ENCODE measurements at regions not wholly inside any gene's neighbourhood (a gene's known extent, or its start where the extent isn't known, plus 50 kb on each side); places are given as distances from the start of the nearest gene placed in this dataset.

DNA sequence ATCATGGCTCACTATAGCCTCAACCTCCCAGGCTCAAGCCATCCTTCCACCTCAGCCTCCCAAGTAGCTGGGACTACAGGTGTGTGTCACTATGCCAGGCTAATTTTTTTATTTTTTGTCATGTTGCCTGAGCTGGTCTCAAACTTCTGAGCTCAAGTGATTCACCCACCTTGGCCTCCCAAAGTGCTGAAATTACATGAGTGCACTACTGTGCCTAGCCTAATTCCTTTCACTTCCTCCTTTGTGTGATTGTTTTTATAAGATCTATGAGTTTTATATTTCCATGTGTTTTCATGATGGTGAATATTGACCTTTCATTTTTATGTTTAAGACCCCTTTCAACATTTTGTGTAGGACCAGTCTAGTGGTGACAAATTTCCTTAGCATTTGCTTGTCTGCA, 55.2 kb upstream of the IL12B start:
- no peaks in the 10 kb centered on the region for H3K27me3 ChIP-seq
- no peak overlapping the region for H3K4me3 ChIP-seq
- H3K9me3 ChIP-seq (replicated peaks) = 0 out of 2 replicates have a peak, but pooled peaks cover 4% of the 10 kb centered on the region
- no peak overlapping the region for H3K27ac ChIP-seq
- DNase-seq = no peak
- no peaks in the 10 kb centered on the region for H3K4me1 ChIP-seq
- H3K36me3 ChIP-seq = no peaks in the 10 kb centered on the region

DNA sequence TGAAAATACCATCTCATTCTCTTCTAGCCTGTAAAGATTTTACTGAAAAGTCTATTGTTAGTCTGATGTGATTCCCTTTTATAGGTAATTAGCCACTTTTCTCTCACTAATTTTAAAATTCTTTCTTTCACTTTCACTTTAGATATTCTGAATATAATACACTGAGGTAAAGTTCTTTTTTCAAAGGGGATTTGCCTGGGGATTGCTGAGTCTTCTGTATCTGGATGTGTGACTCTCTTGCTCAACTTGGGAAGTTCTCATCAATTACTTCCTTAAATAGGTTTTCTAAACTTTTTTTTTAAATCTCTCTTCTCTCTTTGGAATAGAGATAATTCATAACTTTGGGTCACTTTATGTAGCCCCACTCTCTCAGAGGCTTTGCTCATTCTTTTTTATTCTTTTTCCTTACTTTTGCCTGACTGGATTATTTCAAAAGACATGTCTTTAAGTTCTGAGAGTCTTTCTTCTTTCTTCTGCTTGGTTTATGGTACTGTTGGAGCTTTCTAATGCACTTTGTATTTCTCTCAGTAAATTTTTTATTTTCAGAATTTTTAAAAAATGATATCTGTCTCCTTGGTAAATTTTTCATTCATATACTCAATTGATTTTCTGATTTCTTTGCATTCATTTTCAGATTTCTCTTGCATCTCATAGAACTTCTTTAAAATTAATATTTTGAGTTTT, 55.9 kb upstream of the IL12B start:
- Histone ChIP-seq H3K4me1 (no peaks in the 10 kb centered on the region), H3K9me3 (replicated peaks) (0 out of 2 replicates have a peak, but pooled peaks cover 4% of the 10 kb centered on the region), H3K4me3 (no peak overlapping the region), H3K27ac (no peak overlapping the region), H3K36me3 (no peaks in the 10 kb centered on the region), H3K27me3 (no peaks in the 10 kb centered on the region)
- DNase-seq = no peak

DNA sequence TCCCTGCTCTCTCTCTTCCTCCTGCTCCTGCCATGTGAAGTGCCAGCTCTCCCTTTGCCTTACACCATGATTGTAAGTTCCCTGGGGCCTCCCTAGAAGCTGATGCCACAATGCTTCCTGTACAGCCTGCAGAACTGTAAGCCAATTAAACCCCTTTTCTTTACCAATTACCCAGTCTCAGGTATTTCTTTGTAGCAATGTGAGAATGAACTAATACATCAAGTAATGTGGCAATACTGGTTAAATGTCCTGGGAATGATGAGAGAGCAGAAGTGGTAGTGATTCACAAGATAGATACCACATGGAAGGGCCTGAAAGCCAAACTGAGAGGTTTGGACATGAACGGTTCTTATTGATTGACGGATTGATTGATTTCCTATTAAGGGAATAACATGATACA, 62.6 kb upstream of the IL12B start:
- Histone ChIP-seq H3K9me3 (replicated peaks) (no peaks in the 10 kb centered on the region), H3K27me3 (no peaks in the 10 kb centered on the region; the same call in none of the 2 replicates), H3K4me1 (no peaks in the 10 kb centered on the region), H3K27ac (no peak overlapping the region), H3K36me3 (no peaks in the 10 kb centered on the region), H3K4me3 (no peak overlapping the region)
- DNase-seq = no peak

DNA sequence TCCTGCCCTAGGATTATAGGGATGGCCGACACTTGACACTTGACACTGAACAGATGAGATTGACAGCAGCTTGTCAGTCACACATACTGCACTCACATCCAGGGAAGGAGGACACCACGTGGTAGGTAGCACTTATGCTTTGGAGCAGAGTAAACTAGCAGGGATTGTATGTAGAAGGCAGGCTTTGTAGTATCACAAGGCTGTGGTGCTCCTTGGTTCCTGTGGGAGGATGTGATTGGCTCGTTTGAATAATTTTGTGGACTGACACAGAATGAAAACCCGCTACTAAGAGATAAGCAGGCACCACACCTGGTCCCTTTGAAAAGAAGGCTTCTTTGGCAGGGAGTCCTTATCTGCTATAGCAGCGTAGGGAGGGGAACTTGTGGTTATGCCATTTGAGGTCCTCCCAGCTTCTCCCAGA, 63.6 kb upstream of the IL12B start:
- Histone ChIP-seq H3K4me3 (no peak overlapping the region), H3K4me1 (no peaks in the 10 kb centered on the region), H3K27ac (no peak overlapping the region), H3K9me3 (replicated peaks) (no peaks in the 10 kb centered on the region), H3K36me3 (no peaks in the 10 kb centered on the region), H3K27me3 (no peaks in the 10 kb centered on the region; the same call in none of the 2 replicates)
- DNase-seq = no peak

DNA sequence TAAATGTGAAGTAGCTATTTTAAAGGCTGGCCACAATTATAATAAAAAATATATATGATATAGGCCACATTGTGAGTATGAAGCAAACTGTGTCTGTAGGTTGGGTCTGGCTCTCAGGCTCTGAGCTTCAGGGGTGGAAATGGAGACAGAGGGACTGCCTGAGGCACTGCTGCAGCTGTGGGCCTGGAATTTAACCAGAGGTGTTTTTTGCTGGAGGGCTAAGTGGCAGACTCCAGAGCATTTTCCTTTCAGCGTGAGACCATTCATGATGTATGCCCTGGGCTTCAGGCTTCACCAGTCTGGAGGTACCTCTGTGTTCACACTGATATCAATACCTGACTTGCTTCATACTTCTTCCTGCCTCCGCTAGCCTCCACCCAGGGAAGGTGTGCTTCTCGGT, 64.9 kb upstream of the IL12B start:
- Histone ChIP-seq H3K4me3 (no peak overlapping the region), H3K27ac (no peak overlapping the region), H3K36me3 (no peaks in the 10 kb centered on the region), H3K4me1 (no peaks in the 10 kb centered on the region), H3K27me3 (no peaks in the 10 kb centered on the region; the same call in none of the 2 replicates), H3K9me3 (replicated peaks) (no peaks in the 10 kb centered on the region)
- DNase-seq = no peak

DNA sequence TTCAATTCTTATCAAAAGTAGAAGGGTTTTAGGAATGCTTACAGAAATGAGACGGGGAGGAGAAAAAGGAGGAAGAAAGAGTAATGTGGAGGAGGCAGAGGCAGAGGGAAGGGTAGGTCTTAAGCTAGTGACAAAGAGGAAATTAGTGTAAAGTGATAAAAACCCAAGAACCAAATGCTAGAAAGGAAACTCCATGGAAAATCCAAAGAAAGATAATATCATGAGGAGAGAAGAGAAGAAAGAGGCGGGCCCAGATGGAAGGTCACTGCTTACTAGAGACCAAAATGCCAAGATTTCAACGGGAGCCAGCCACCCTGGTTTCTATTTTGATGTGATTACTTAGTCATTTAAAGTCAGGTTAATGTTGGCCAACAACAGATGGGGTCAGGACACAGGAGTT, 68.6 kb upstream of the IL12B start:
- no peaks in the 10 kb centered on the region for H3K9me3 ChIP-seq (replicated peaks)
- H3K27me3 ChIP-seq = no peaks in the 10 kb centered on the region; the same call in 1 of the 2 replicates
- H3K4me3 ChIP-seq = no peak overlapping the region
- H3K4me1 ChIP-seq = no peaks in the 10 kb centered on the region
- no peaks in the 10 kb centered on the region for H3K36me3 ChIP-seq
- H3K27ac ChIP-seq = no peak overlapping the region
- DNase-seq = no peak

DNA sequence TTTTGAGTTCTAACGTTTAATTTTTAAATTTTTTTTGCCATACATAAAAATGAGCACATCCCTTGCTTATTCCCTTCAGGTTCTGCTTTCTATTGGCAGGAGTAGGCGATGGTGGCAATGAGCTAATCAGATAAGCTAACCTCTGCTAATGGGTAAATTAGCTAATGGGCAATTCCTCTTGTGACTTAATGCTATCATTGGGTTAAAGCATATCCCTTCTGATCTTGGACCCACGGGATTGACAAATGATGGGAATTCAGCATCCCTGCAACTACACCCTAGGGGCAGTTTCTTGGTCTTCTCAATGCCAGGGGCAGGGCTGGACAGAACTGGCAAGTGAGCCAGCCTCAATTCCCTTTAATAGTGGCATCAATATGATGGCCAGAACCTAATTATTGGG, 70.2 kb upstream of the IL12B start:
- H3K36me3 ChIP-seq = no peaks in the 10 kb centered on the region
- no peaks in the 10 kb centered on the region; the same call in 1 of the 2 replicates for H3K27me3 ChIP-seq
- no peak for DNase-seq
- no peak overlapping the region for H3K4me3 ChIP-seq
- H3K4me1 ChIP-seq = no peaks in the 10 kb centered on the region
- no peaks in the 10 kb centered on the region for H3K9me3 ChIP-seq (replicated peaks)
- no peak overlapping the region for H3K27ac ChIP-seq

DNA sequence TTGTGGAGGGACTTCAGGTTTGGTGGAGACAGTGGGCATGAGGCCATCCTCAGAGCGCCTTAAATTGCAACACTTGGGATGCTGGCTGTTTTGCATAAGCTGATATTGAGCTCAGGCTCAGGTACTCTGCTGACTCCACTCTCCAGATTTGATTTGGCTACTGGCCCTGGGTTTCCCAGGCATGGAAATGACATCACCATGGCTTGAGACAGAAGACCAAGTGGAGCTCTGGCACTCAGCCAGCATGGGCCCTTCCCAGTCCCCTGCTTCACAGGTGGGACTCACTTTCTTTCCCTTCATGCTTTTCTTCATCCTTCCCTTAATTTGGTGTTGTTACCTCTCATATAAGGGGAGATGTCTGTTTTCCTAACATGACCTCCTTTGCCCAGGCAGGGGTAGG, 72.0 kb upstream of the IL12B start:
- H3K9me3 ChIP-seq (replicated peaks) = no peaks in the 10 kb centered on the region
- H3K36me3 ChIP-seq = no peaks in the 10 kb centered on the region
- H3K4me1 ChIP-seq = no peaks in the 10 kb centered on the region
- no peak overlapping the region for H3K4me3 ChIP-seq
- no peaks in the 10 kb centered on the region; the same call in 1 of the 2 replicates for H3K27me3 ChIP-seq
- no peak overlapping the region for H3K27ac ChIP-seq
- peak; percentile 7 to 38 for DNase-seq

DNA sequence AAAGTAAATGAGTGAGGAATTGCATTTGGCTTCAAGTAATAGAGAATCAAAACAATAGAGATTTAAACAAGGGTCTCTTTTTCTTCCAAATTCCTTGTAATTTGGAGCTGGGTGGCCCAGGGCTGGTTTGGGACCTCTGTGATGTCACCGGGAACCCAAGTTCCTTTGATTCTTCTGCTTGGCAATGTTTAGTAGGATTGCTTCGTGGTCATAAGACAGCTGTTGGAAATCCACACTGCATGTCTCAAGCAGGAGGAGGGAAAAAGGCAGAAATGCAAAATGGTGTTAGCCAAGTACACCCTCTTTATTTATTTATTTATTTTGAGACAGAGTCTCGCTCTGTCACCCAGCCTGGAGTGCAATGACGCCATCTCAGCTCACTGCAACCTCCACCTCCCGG, 72.6 kb upstream of the IL12B start:
- Histone ChIP-seq H3K4me3 (no peak overlapping the region), H3K4me1 (no peaks in the 10 kb centered on the region), H3K36me3 (no peaks in the 10 kb centered on the region), H3K27ac (no peak overlapping the region), H3K27me3 (no peaks in the 10 kb centered on the region; the same call in 1 of the 2 replicates), H3K9me3 (replicated peaks) (no peaks in the 10 kb centered on the region)
- peak in 1 of 2 experiments; percentile 11 for DNase-seq

DNA sequence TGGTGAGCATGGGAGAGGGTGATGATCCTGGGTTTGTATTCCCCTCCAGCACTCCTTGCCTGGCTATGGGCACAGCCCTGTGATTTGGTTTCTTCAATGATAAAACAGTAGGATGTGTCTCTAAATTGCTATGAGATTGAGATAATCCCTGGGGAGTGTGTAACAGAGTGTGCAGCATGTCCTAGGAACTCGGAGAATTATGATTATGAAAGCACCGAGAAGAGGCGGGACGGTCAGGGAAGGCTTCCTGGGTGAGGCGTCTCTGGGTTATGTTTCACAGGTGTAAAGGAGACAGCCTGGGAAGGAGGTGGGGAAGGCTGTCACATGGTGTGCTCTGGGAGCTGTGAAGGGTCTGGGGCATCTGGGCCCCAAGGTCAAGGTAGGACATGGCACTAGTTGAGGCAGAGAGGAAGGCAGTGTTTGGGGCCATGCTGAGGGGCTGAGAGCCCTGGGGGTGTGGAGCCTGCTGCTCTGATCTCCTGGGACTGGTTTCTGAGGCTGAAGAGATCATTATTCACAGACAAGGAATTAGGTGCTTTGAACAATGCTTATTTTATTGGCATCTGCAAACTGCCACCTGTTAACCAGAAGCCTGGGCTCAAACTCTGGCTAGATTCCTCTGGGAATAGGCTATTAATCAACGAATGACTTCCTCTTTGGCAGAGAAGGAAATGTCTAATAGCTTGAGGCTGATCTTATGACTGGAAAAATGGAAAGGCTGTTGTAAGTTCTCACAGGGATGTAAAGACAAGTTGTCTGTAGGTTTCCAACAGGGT, 73.8 kb upstream of the IL12B start:
- no peak overlapping the region for H3K4me3 ChIP-seq
- no peaks in the 10 kb centered on the region; the same call in 1 of the 2 replicates for H3K27me3 ChIP-seq
- H3K36me3 ChIP-seq = no peaks in the 10 kb centered on the region
- DNase-seq = peak in 1 of 2 experiments; percentile 15
- no peaks in the 10 kb centered on the region for H3K4me1 ChIP-seq
- no peak overlapping the region for H3K27ac ChIP-seq
- no peaks in the 10 kb centered on the region for H3K9me3 ChIP-seq (replicated peaks)

DNA sequence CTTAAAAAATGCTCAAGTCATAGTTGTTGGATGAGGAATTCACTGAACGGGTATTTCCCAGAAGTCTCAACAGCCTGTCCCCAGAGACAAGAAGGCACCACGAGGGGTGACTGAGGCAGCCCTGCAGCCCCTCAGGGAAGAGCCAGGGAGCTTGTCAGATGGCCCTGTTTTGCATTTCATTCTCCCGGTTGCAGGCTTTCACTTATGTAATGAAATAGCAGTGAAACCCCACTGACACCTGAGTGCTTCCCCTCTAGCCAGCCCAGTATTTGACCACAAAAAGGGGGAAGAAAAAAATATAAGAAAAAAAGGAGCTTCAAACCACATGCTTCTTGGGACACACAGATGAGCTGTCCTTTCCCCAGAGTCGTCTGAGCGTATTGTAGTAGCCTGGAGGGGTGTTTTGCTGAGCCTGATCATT, 75.3 kb upstream of the IL12B start:
- H3K27me3 ChIP-seq = no peaks in the 10 kb centered on the region; the same call in 1 of the 2 replicates
- no peak for DNase-seq
- H3K9me3 ChIP-seq (replicated peaks) = no peaks in the 10 kb centered on the region
- H3K36me3 ChIP-seq = no peaks in the 10 kb centered on the region
- H3K4me1 ChIP-seq = no peaks in the 10 kb centered on the region
- no peak overlapping the region for H3K4me3 ChIP-seq
- no peak overlapping the region for H3K27ac ChIP-seq

DNA sequence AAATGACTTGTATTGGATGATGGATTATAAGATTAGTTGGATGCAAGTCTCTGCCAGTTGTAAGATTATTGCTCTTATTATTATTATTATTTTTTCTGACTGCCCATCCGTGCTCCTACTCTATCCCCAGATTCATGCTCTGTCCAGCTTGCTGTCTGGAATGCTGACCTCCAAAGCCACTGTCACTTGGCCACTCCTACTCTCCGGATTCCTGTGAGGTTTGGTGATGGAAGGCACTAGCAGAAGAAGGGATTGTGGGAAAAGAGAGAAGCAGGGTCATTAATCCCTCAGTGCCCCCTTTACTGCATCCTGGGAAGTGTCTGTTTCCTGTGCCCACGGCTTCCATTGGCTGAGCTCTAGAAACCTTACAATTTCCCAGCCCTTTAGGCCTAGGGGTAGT, 76.3 kb upstream of the IL12B start:
- no peak for DNase-seq
- H3K4me3 ChIP-seq = no peak overlapping the region
- no peaks in the 10 kb centered on the region for H3K36me3 ChIP-seq
- H3K4me1 ChIP-seq = no peaks in the 10 kb centered on the region
- H3K9me3 ChIP-seq (replicated peaks) = no peaks in the 10 kb centered on the region
- no peaks in the 10 kb centered on the region; the same call in 1 of the 2 replicates for H3K27me3 ChIP-seq
- no peak overlapping the region for H3K27ac ChIP-seq

DNA sequence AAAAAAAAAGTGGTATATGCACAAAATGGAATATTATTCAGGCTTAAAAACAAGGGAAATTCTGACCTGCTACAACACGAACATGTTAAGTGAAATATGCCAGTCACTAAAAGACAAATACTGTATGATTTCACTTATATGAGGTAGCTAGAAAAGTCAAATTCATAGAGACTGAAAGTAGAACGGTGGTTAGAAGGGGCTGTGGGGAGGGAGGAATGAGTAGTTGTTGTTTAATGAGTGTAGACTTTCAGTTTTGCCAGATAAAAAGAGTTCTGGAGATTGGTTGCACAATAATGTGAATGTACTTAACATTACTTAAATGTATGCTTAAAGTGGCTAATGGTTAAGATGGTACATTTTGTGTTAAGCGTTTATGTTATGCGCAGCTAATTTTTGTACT, 79.5 kb upstream of the IL12B start:
- no peaks in the 10 kb centered on the region for H3K9me3 ChIP-seq (replicated peaks)

DNA sequence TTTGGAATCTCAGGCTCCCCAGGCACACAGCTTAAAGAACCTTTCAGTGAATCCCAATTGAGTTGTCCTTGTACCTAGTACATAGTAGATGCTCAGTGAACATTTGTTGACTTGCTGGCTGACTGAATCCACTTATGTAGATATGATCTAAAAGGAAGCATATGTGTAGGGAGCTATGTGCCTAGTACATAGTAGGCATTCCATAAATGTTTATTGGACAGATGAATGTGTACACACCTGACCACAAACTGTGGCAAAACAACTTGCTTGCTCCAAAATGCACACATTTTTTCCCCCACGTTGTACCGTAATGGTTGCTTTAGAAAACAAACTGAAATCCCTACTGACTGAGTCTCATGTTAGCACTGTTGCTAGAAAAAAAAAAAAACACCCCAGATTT, 80.2 kb upstream of the IL12B start:
- Histone ChIP-seq H3K27me3 (no peaks in the 10 kb centered on the region), H3K27ac (no peak overlapping the region), H3K4me3 (no peak overlapping the region), H3K4me1 (no peaks in the 10 kb centered on the region), H3K9me3 (replicated peaks) (no peaks in the 10 kb centered on the region), H3K36me3 (no peaks in the 10 kb centered on the region)
- DNase-seq = no peak

More for the DNA sequence above, 79.5 kb upstream of the IL12B start:
- H3K36me3 ChIP-seq = no peaks in the 10 kb centered on the region
- DNase-seq = no peak
- no peak overlapping the region for H3K27ac ChIP-seq
- no peaks in the 10 kb centered on the region for H3K4me1 ChIP-seq
- no peak overlapping the region for H3K4me3 ChIP-seq
- H3K27me3 ChIP-seq = no peaks in the 10 kb centered on the region

DNA sequence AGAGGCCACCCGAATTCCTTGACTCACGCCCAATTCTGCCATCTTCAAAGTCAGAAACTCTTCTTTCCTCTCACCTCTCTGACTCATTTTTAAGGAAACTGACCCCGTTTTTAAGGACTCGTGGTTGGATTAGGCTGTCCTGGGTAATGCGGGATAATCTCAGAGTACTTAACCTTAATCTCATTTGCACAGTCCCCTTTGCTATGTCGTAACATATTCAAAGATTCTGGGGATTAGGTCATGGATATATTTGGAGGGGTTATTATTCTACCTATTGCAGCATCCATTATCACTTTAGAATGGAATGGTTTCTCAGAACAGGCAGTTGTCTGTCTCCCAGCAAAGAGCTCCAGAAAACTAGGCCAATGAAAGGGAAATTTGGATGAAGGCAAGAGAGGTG, 80.8 kb upstream of the IL12B start:
- no peaks in the 10 kb centered on the region for H3K4me1 ChIP-seq
- no peaks in the 10 kb centered on the region for H3K9me3 ChIP-seq (replicated peaks)
- DNase-seq = no peak
- no peaks in the 10 kb centered on the region for H3K27me3 ChIP-seq
- no peaks in the 10 kb centered on the region for H3K36me3 ChIP-seq
- H3K4me3 ChIP-seq = no peak overlapping the region
- H3K27ac ChIP-seq = no peak overlapping the region

All from SJCRH30 (cell line).